BLaER1 (cell line): ENCODE measurements at regions not wholly inside any gene's neighbourhood (a gene's known extent, or its start where the extent isn't known, plus 50 kb on each side); places are given as distances from the start of the nearest gene placed in this dataset.

Experiments used
- H3K27ac ChIP-seq: shearing (Covaris generic); formaldehyde crosslinking; 2 replicates; pipeline ENCODE4 v1.8.1; 2022
- H3K27me3 ChIP-seq: shearing (Covaris generic); formaldehyde crosslinking; 2 replicates; pipeline ENCODE4 v1.8.1; 2022
- H3K36me3 ChIP-seq: shearing (Covaris generic); formaldehyde crosslinking; 2 replicates; pipeline ENCODE4 v1.8.1; 2022
- H3K4me1 ChIP-seq: shearing (Covaris generic); formaldehyde crosslinking; 2 replicates; pipeline ENCODE4 v1.8.1; 2022
- H3K4me2 ChIP-seq: shearing (Covaris generic); formaldehyde crosslinking; 2 replicates; pipeline ENCODE4 v1.8.1; 2022
- H3K4me3 ChIP-seq: shearing (Covaris generic); formaldehyde crosslinking; 2 replicates; pipeline ENCODE4 v1.8.1; 2022
- H3K9ac ChIP-seq: shearing (Covaris generic); formaldehyde crosslinking; 2 replicates; pipeline ENCODE4 v1.8.1; 2022
- H3K9me3 ChIP-seq: shearing (Covaris generic); formaldehyde crosslinking; 2 replicates; pipeline ENCODE4 v1.8.1; 2022
- H4K20me1 ChIP-seq: shearing (Covaris generic); formaldehyde crosslinking; 2 replicates; pipeline ENCODE4 v1.8.1; 2022
- Cebpa-rat ChIP-seq: shearing (Covaris generic); IDR thresholded peaks from 2 replicates; pipeline ENCODE4 v1.8.1; 2022

- Histone ChIP-seq H3K9ac (no peak overlapping the region), H3K9me3 (no peaks in the 10 kb centered on the region), H3K4me1 (no peaks in the 10 kb centered on the region), H3K36me3 (no peaks in the 10 kb centered on the region), H3K4me2 (no peak overlapping the region), H3K4me3 (no peak overlapping the region), H3K27me3 (no peaks in the 10 kb centered on the region), H3K27ac (no peak overlapping the region), H4K20me1 (no peaks in the 10 kb centered on the region)
- no peak for TF ChIP-seq Cebpa-rat
Measured at GRCh38 chr13:57425531-57425930, 206.0 kb upstream of the PCDH17 start.

- Histone ChIP-seq H3K27me3 (no peaks in the 10 kb centered on the region), H3K36me3 (no peaks in the 10 kb centered on the region), H3K9ac (no peak overlapping the region), H3K27ac (no peak overlapping the region), H3K4me1 (no peaks in the 10 kb centered on the region), H3K4me2 (no peak overlapping the region), H3K9me3 (no peaks in the 10 kb centered on the region), H3K4me3 (no peak overlapping the region), H4K20me1 (no peaks in the 10 kb centered on the region)
- no peak for TF ChIP-seq Cebpa-rat
Measured at GRCh38 chr13:57437587-57437986, 194.0 kb upstream of the PCDH17 start.

GRCh38 chr13:57438072-57438471 lies 193.5 kb upstream of the PCDH17 start:
- Histone ChIP-seq H3K27me3 (no peaks in the 10 kb centered on the region), H3K9ac (no peak overlapping the region), H3K4me2 (no peak overlapping the region), H4K20me1 (no peaks in the 10 kb centered on the region), H3K27ac (no peak overlapping the region), H3K4me3 (no peak overlapping the region), H3K36me3 (no peaks in the 10 kb centered on the region), H3K4me1 (no peaks in the 10 kb centered on the region), H3K9me3 (no peaks in the 10 kb centered on the region)
- TF ChIP-seq Cebpa-rat: no peak

DNA sequence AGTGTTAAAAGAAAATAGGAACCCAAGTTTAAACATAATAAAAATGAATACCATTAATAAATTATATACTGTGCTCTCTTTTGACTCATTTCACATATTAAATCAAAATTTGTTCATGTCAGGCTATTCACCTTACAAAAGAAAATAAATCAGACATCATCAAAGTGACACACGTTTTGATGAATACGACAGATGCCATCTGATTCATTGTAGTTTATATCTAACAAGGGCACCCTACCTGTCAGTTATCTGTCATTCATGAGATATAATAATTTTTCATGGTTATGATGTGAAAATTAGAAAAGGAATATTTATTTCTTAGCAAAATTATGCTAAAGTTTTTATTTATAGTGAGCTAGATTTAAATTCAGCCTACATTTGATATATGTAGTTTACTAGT lies 188.1 kb upstream of the PCDH17 start:
- H3K27ac ChIP-seq: no peak overlapping the region
- H3K9me3 ChIP-seq: no peaks in the 10 kb centered on the region
- H4K20me1 ChIP-seq: no peaks in the 10 kb centered on the region
- H3K27me3 ChIP-seq: no peaks in the 10 kb centered on the region
- H3K4me1 ChIP-seq: no peaks in the 10 kb centered on the region
- no peak overlapping the region for H3K4me2 ChIP-seq
- no peak overlapping the region for H3K4me3 ChIP-seq
- TF ChIP-seq Cebpa-rat: no peak
- no peaks in the 10 kb centered on the region for H3K36me3 ChIP-seq
- H3K9ac ChIP-seq: no peak overlapping the region

DNA sequence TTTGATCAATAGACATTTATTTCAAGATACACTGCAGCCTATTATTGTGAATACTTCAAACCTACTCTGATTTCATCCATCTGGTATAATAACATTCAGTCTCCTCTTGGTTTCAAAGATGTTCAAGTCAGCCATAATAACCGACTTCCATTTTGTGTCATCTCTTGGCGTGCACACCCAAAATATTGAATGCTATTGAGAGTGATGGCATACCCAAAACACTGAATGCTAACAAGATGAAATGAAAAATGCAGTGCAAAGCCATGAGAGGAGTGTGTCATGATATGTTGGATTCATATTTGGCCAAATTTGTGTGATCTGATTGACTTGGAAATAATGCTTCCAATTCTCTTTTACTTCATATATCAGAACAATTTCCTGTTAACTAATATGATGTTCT lies 181.2 kb upstream of the PCDH17 start:
- Histone ChIP-seq H3K4me1 (no peaks in the 10 kb centered on the region), H3K4me3 (no peak overlapping the region), H3K27me3 (no peaks in the 10 kb centered on the region), H3K9me3 (no peaks in the 10 kb centered on the region), H3K36me3 (no peaks in the 10 kb centered on the region), H4K20me1 (no peaks in the 10 kb centered on the region), H3K27ac (no peak overlapping the region), H3K9ac (no peak overlapping the region), H3K4me2 (no peak overlapping the region)
- TF ChIP-seq Cebpa-rat: no peak

- Histone ChIP-seq H3K4me3 (no peak overlapping the region), H3K9me3 (no peaks in the 10 kb centered on the region), H3K36me3 (no peaks in the 10 kb centered on the region), H3K4me2 (no peak overlapping the region), H4K20me1 (no peaks in the 10 kb centered on the region), H3K27me3 (no peaks in the 10 kb centered on the region), H3K9ac (no peak overlapping the region), H3K4me1 (no peaks in the 10 kb centered on the region), H3K27ac (no peak overlapping the region)
- no peak for TF ChIP-seq Cebpa-rat
Measured at GRCh38 chr13:57452228-57452627, 179.3 kb upstream of the PCDH17 start.

DNA sequence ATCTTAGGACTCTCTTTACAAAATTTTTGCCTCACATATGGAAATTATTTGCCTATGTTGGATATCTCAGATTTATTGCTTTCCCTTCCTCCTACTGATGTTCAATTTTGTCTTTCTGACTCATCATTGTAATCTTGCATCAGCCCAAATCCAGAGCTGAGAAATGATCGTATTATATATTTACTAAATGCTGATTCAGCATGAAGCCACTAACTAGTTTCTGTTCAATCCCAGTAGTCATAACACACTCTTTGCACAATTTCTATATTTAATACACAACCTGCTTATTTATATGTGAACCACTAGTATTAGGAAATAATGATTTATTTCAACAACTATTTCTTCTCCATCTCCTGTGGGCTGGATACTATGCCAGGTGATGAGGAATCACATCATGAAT lies 161.1 kb upstream of the PCDH17 start:
- Histone ChIP-seq H3K27ac (no peak overlapping the region), H3K9me3 (no peaks in the 10 kb centered on the region), H3K9ac (no peak overlapping the region), H3K4me2 (no peak overlapping the region), H3K4me3 (no peak overlapping the region), H3K27me3 (no peaks in the 10 kb centered on the region), H3K4me1 (no peaks in the 10 kb centered on the region), H4K20me1 (no peaks in the 10 kb centered on the region), H3K36me3 (no peaks in the 10 kb centered on the region)
- no peak for TF ChIP-seq Cebpa-rat

DNA sequence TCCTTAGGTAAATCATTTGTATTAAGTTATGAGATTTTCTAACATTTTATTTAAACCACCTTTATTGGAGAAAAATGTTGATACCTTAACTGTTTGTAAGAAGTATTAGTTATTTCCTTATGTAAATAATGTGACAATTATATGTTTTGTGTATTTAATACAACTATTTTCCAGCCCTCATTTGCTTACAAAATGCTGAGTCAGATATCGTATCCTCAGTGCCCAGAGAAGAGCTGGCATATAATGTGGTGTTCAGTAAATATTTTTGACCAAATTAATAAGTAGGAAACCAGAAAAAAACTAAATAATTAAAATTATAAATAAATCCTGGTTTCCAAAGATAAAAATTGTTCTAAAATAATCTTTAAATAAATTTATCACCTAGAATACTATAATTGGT lies 140.2 kb upstream of the PCDH17 start:
- no peaks in the 10 kb centered on the region for H3K36me3 ChIP-seq
- no peak overlapping the region for H3K27ac ChIP-seq
- H3K4me1 ChIP-seq: no peaks in the 10 kb centered on the region
- no peak overlapping the region for H3K4me3 ChIP-seq
- H3K4me2 ChIP-seq: no peak overlapping the region
- H3K9me3 ChIP-seq: no peaks in the 10 kb centered on the region
- H4K20me1 ChIP-seq: no peaks in the 10 kb centered on the region
- no peak overlapping the region for H3K9ac ChIP-seq
- no peak for TF ChIP-seq Cebpa-rat
- H3K27me3 ChIP-seq: no peaks in the 10 kb centered on the region

DNA sequence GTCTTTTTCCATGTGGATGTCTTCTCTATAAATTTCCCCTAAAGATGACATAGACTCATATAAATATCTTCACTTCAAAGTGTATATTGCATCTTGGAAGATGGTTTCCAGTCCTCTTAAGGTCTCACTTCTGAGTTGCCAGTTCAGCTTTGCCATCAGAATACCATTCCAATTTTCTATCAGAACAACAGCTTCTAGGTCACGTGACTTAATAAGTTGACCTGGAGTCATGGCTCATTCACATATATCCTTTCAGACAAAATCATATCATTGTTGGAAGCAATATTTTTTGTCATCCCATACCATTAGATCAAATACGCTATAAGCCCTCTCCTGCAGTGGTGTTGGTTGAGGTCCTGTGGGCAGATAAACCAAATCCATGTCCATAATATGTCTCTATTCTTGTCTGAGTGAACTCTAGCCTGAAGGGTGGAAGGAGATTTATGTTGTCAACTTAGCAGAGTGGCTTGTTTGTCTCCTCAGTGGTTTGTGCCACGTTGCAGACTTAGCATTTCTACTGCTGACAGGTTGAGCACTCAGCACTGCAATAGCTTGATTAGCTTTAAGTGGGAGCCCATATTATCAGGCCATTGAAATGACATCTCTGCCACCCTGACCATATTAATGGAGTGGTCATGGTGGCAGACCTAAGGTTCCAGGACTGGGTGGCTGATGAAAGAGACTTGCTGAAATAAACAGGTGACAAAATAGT lies 123.6 kb upstream of the PCDH17 start:
- no peaks in the 10 kb centered on the region for H3K36me3 ChIP-seq
- H3K9me3 ChIP-seq: no peaks in the 10 kb centered on the region
- H3K9ac ChIP-seq: no peak overlapping the region
- no peaks in the 10 kb centered on the region for H3K27me3 ChIP-seq
- no peak overlapping the region for H3K27ac ChIP-seq
- no peak overlapping the region for H3K4me3 ChIP-seq
- H3K4me1 ChIP-seq: no peaks in the 10 kb centered on the region
- TF ChIP-seq Cebpa-rat: no peak
- H4K20me1 ChIP-seq: no peaks in the 10 kb centered on the region
- H3K4me2 ChIP-seq: no peak overlapping the region

DNA sequence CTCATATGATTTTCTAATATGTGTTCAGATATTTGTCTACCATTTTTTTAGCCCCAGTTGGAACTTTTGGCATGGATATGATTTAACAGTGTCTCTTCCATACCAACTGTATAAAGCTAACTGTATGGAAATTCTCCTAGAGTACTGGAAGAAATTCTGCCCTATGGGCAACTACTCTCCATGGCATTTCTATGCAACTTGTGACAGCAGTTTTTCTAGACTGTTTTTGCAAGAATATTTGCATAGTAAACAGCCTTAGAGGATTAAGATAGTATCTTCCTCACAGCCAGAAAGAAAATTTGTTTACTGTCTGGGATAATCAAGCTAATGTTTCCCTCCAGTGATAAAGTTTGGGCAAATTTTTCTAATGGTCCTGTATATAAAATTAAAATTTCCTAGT lies 119.9 kb upstream of the PCDH17 start:
- Histone ChIP-seq H3K4me2 (no peak overlapping the region), H4K20me1 (no peaks in the 10 kb centered on the region), H3K4me3 (no peak overlapping the region), H3K27me3 (no peaks in the 10 kb centered on the region), H3K9me3 (no peaks in the 10 kb centered on the region), H3K9ac (no peak overlapping the region), H3K27ac (no peak overlapping the region), H3K36me3 (no peaks in the 10 kb centered on the region), H3K4me1 (no peaks in the 10 kb centered on the region)
- no peak for TF ChIP-seq Cebpa-rat

DNA sequence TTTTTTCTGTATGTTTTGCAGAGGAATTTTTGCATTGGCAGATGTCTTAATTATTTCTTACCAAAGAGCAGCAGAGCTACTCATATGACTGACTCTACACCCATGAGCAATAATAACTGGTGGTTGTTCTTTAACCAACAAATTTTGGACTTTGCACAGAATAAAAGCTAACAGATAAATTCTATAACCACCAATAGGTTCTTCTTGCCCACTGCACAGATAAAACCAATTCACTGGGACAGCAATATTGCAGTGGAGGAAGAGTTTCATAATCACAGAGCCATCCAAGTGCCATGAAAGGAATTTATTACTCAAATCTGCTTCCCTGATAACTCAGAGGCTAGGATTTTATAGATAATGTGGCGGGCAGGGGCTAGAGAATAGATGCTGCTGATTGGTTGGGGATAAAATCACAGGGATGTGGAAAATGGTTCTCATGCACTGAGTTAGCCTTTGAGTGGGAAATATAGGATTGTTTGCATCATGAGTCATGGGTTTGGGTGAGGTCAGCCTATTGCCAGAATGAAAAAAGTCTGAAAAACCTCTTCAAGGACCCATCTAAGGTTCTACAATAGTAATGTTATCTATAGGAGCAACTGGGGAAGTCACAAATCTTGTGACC lies 104.3 kb upstream of the PCDH17 start:
- Histone ChIP-seq H3K4me3 (no peak overlapping the region), H3K27ac (no peak overlapping the region), H4K20me1 (no peaks in the 10 kb centered on the region), H3K4me1 (no peaks in the 10 kb centered on the region), H3K36me3 (no peaks in the 10 kb centered on the region), H3K9me3 (0 out of 2 replicates have a peak, but pooled peaks cover 7% of the 10 kb centered on the region), H3K27me3 (no peaks in the 10 kb centered on the region), H3K9ac (no peak overlapping the region), H3K4me2 (no peak overlapping the region)
- no peak for TF ChIP-seq Cebpa-rat
